ENCODE measurements at regions not wholly inside any gene's neighbourhood (a gene's known extent, or its start where the extent isn't known, plus 50 kb on each side); places are given as distances from the start of the nearest gene placed in this dataset.

- H3K4me1 ChIP-seq (ENCODE audit: control insufficient read depth, insufficient read depth, low read length, poor library complexity, severe bottlenecking): no peaks in the 10 kb centered on the region
- no peaks in the 10 kb centered on the region for H3K9me3 ChIP-seq (ENCODE audit: control insufficient read depth in 2 of 2, low read length in 2 of 2)
- Mint-ChIP-seq H3K9me3 (peaks cover 0 to 7% (median 3%) of the 10 kb centered on the region in 7 donors), H3K36me3 (no peaks in the 10 kb centered on the region), H3K4me1 (no peaks in the 10 kb centered on the region), H3K4me3 (no peak overlapping the region), H3K27ac (no peak overlapping the region), H3K27me3 (no peaks in the 10 kb centered on the region)
- no peaks in the 10 kb centered on the region for H3K36me3 ChIP-seq (ENCODE audit: control insufficient read depth, insufficient read depth, low read length)
- no peaks in the 10 kb centered on the region for H3K27me3 ChIP-seq (ENCODE audit: control insufficient read depth, insufficient read depth, low read length)
- no peak overlapping the region for H3K27ac ChIP-seq (ENCODE audit: insufficient read depth, low read length, poor library complexity, severe bottlenecking)
- H3K4me3 ChIP-seq (ENCODE audit: low read depth, low read length): no peak overlapping the region
- ATAC-seq (ENCODE audit: low read depth in 2 of 2) (no peak), DNase-seq (no peak)
These were observed 522.7 kb downstream of the NR2F1-AS1 start for GRCh38 chr5:93058309-93058708.

GRCh38 chr5:93057311-93057710 lies 523.7 kb downstream of the NR2F1-AS1 start:
- Mint-ChIP-seq H3K4me3 (no peak overlapping the region), H3K27ac (no peak overlapping the region), H3K9me3 (peaks cover 0 to 7% (median 2%) of the 10 kb centered on the region in 7 donors), H3K36me3 (no peaks in the 10 kb centered on the region), H3K27me3 (no peaks in the 10 kb centered on the region), H3K4me1 (no peaks in the 10 kb centered on the region)
- ATAC-seq (ENCODE audit: low read depth in 2 of 2) (no peak), DNase-seq (no peak)
- no peaks in the 10 kb centered on the region for H3K9me3 ChIP-seq (ENCODE audit: control insufficient read depth in 2 of 2, low read length in 2 of 2)
- no peaks in the 10 kb centered on the region for H3K27me3 ChIP-seq (ENCODE audit: control insufficient read depth, insufficient read depth, low read length)
- no peak overlapping the region for H3K27ac ChIP-seq (ENCODE audit: insufficient read depth, low read length, poor library complexity, severe bottlenecking)
- no peaks in the 10 kb centered on the region for H3K4me1 ChIP-seq (ENCODE audit: control insufficient read depth, insufficient read depth, low read length, poor library complexity, severe bottlenecking)
- H3K36me3 ChIP-seq (ENCODE audit: control insufficient read depth, insufficient read depth, low read length): no peaks in the 10 kb centered on the region
- H3K4me3 ChIP-seq (ENCODE audit: low read depth, low read length): no peak overlapping the region

- Histone ChIP-seq H3K4me1 (ENCODE audit: control insufficient read depth, insufficient read depth, low read length, poor library complexity, severe bottlenecking) (no peaks in the 10 kb centered on the region), H3K27me3 (ENCODE audit: control insufficient read depth, insufficient read depth, low read length) (no peaks in the 10 kb centered on the region), H3K4me3 (ENCODE audit: low read depth, low read length) (no peak overlapping the region), H3K36me3 (ENCODE audit: control insufficient read depth, insufficient read depth, low read length) (no peaks in the 10 kb centered on the region), H3K27ac (ENCODE audit: insufficient read depth, low read length, poor library complexity, severe bottlenecking) (no peak overlapping the region), H3K9me3 (ENCODE audit: control insufficient read depth in 2 of 2, low read length in 2 of 2) (no peaks in the 10 kb centered on the region)
- DNase-seq: no peak
- Mint-ChIP-seq H3K9me3 (peaks cover 0 to 5% (median 2%) of the 10 kb centered on the region in 7 donors), H3K27ac (no peak overlapping the region), H3K4me3 (no peak overlapping the region), H3K36me3 (no peaks in the 10 kb centered on the region), H3K4me1 (no peaks in the 10 kb centered on the region), H3K27me3 (no peaks in the 10 kb centered on the region)
- no peak for ATAC-seq (ENCODE audit: low read depth in 2 of 2)
These were observed 525.0 kb downstream of the NR2F1-AS1 start for GRCh38 chr5:93055971-93056370.

GRCh38 chr5:93055561-93055960 lies 525.5 kb downstream of the NR2F1-AS1 start:
- Mint-ChIP-seq H3K9me3 (peaks cover 0 to 5% (median 2%) of the 10 kb centered on the region in 7 donors), H3K27me3 (no peaks in the 10 kb centered on the region), H3K4me1 (no peaks in the 10 kb centered on the region), H3K27ac (no peak overlapping the region), H3K4me3 (no peak overlapping the region), H3K36me3 (no peaks in the 10 kb centered on the region)
- no peak for ATAC-seq (ENCODE audit: low read depth in 2 of 2)
- H3K9me3 ChIP-seq (ENCODE audit: control insufficient read depth in 2 of 2, low read length in 2 of 2): no peaks in the 10 kb centered on the region
- H3K4me3 ChIP-seq (ENCODE audit: low read depth, low read length): no peak overlapping the region
- no peak for DNase-seq
- no peaks in the 10 kb centered on the region for H3K27me3 ChIP-seq (ENCODE audit: control insufficient read depth, insufficient read depth, low read length)
- no peaks in the 10 kb centered on the region for H3K4me1 ChIP-seq (ENCODE audit: control insufficient read depth, insufficient read depth, low read length, poor library complexity, severe bottlenecking)
- H3K27ac ChIP-seq (ENCODE audit: insufficient read depth, low read length, poor library complexity, severe bottlenecking): no peak overlapping the region
- no peaks in the 10 kb centered on the region for H3K36me3 ChIP-seq (ENCODE audit: control insufficient read depth, insufficient read depth, low read length)

GRCh38 chr5:93054424-93055163 lies 526.4 kb downstream of the NR2F1-AS1 start:
- Histone ChIP-seq H3K4me1 (ENCODE audit: control insufficient read depth, insufficient read depth, low read length, poor library complexity, severe bottlenecking) (no peaks in the 10 kb centered on the region), H3K27ac (ENCODE audit: insufficient read depth, low read length, poor library complexity, severe bottlenecking) (no peak overlapping the region), H3K36me3 (ENCODE audit: control insufficient read depth, insufficient read depth, low read length) (no peaks in the 10 kb centered on the region), H3K9me3 (ENCODE audit: control insufficient read depth in 2 of 2, low read length in 2 of 2) (no peaks in the 10 kb centered on the region), H3K27me3 (ENCODE audit: control insufficient read depth, insufficient read depth, low read length) (no peaks in the 10 kb centered on the region), H3K4me3 (ENCODE audit: low read depth, low read length) (no peak overlapping the region)
- Mint-ChIP-seq H3K9me3 (peaks cover 0 to 5% (median 2%) of the 10 kb centered on the region in 7 donors), H3K4me3 (no peak overlapping the region), H3K4me1 (no peaks in the 10 kb centered on the region), H3K36me3 (no peaks in the 10 kb centered on the region), H3K27ac (no peak overlapping the region), H3K27me3 (no peaks in the 10 kb centered on the region)
- ATAC-seq (ENCODE audit: low read depth in 2 of 2): no peak
- DNase-seq: no peak

GRCh38 chr5:93053825-93054224 lies 527.2 kb downstream of the NR2F1-AS1 start:
- Histone ChIP-seq H3K27ac (ENCODE audit: insufficient read depth, low read length, poor library complexity, severe bottlenecking) (no peak overlapping the region), H3K27me3 (ENCODE audit: control insufficient read depth, insufficient read depth, low read length) (no peaks in the 10 kb centered on the region), H3K36me3 (ENCODE audit: control insufficient read depth, insufficient read depth, low read length) (no peaks in the 10 kb centered on the region), H3K4me1 (ENCODE audit: control insufficient read depth, insufficient read depth, low read length, poor library complexity, severe bottlenecking) (no peaks in the 10 kb centered on the region), H3K9me3 (ENCODE audit: control insufficient read depth in 2 of 2, low read length in 2 of 2) (no peaks in the 10 kb centered on the region), H3K4me3 (ENCODE audit: low read depth, low read length) (no peak overlapping the region)
- Mint-ChIP-seq H3K27me3 (no peaks in the 10 kb centered on the region), H3K36me3 (no peaks in the 10 kb centered on the region), H3K4me3 (no peak overlapping the region), H3K4me1 (no peaks in the 10 kb centered on the region), H3K9me3 (peaks cover 0 to 5% (median 0%) of the 10 kb centered on the region in 7 donors), H3K27ac (no peak overlapping the region)
- no peak for ATAC-seq (ENCODE audit: low read depth in 2 of 2)
- DNase-seq: no peak

GRCh38 chr5:93048858-93049257 lies 532.2 kb downstream of the NR2F1-AS1 start:
- Mint-ChIP-seq H3K9me3 (no peaks in the 10 kb centered on the region), H3K4me1 (no peaks in the 10 kb centered on the region), H3K36me3 (no peaks in the 10 kb centered on the region), H3K27ac (no peak overlapping the region), H3K27me3 (no peaks in the 10 kb centered on the region), H3K4me3 (no peak overlapping the region)
- H3K27ac ChIP-seq (ENCODE audit: insufficient read depth, low read length, poor library complexity, severe bottlenecking): no peak overlapping the region
- H3K4me1 ChIP-seq (ENCODE audit: control insufficient read depth, insufficient read depth, low read length, poor library complexity, severe bottlenecking): no peaks in the 10 kb centered on the region
- H3K9me3 ChIP-seq (ENCODE audit: control insufficient read depth in 2 of 2, low read length in 2 of 2): no peaks in the 10 kb centered on the region
- no peak for ATAC-seq (ENCODE audit: low read depth in 2 of 2)
- no peaks in the 10 kb centered on the region for H3K27me3 ChIP-seq (ENCODE audit: control insufficient read depth, insufficient read depth, low read length)
- no peaks in the 10 kb centered on the region for H3K36me3 ChIP-seq (ENCODE audit: control insufficient read depth, insufficient read depth, low read length)
- DNase-seq: no peak
- H3K4me3 ChIP-seq (ENCODE audit: low read depth, low read length): no peak overlapping the region

Measured in CD4-positive, CD25-positive, alpha-beta regulatory T cell (primary cell).